HL-60/S4 treated with phorbol 12-myristate 13-acetate at 8.2 ng/mL for 4 days and 3 days (cell line): ENCODE measurements at regions not wholly inside any gene's neighbourhood (a gene's known extent, or its start where the extent isn't known, plus 50 kb on each side); places are given as distances from the start of the nearest gene placed in this dataset.

ENCODE experiments used
- in situ Hi-C: fragments of 300-500 bp; cut with MboI; formaldehyde crosslinking; loops from 2 replicates; pipeline ENCODE4 v1.15.0; 2022; ENCODE audit warnings: low sequenced_read_pairs

GRCh38 chr7:41255113-41255512 lies 447.8 kb downstream of the INHBA start:
- in situ Hi-C loops, result no loop called here

- in situ Hi-C loops, result no loop called here
These were observed 449.9 kb downstream of the INHBA start for GRCh38 chr7:41252957-41253356.

GRCh38 chr7:41252551-41252950 lies 450.3 kb downstream of the INHBA start:
- in situ Hi-C loops, result no loop called here

GRCh38 chr7:41247143-41247865 lies 455.6 kb downstream of the INHBA start:
- in situ Hi-C loops, result no loop called here

- in situ Hi-C loops, result no loop called here
These were observed 457.0 kb downstream of the INHBA start for GRCh38 chr7:41245916-41246315.

- in situ Hi-C loops, result no loop called here
These were observed 458.6 kb downstream of the INHBA start for GRCh38 chr7:41244246-41244645.

GRCh38 chr7:41241641-41242040 lies 461.2 kb downstream of the INHBA start:
- in situ Hi-C loops, result no loop called here

GRCh38 chr7:41239596-41239995 lies 463.3 kb downstream of the INHBA start:
- in situ Hi-C loops, result no loop called here

- in situ Hi-C loops, result no loop called here
These were observed 464.0 kb downstream of the INHBA start for GRCh38 chr7:41238851-41239331.

GRCh38 chr7:41237956-41238355 lies 464.9 kb downstream of the INHBA start:
- in situ Hi-C loops, result no loop called here

- in situ Hi-C loops, result no loop called here
These were observed 470.8 kb downstream of the INHBA start for GRCh38 chr7:41232086-41232485.

GRCh38 chr7:41224063-41224763 lies 478.7 kb downstream of the INHBA start:
- in situ Hi-C loops, result no loop called here

- in situ Hi-C loops, result no loop called here
These were observed 480.1 kb downstream of the INHBA start for GRCh38 chr7:41222746-41223145.

GRCh38 chr7:41220266-41220665 lies 482.6 kb downstream of the INHBA start:
- in situ Hi-C loops, result no loop called here

- in situ Hi-C loops, result no loop called here
These were observed 483.6 kb downstream of the INHBA start for GRCh38 chr7:41219276-41219675.

GRCh38 chr7:41217306-41217705 lies 485.6 kb downstream of the INHBA start:
- in situ Hi-C loops, result no loop called here

GRCh38 chr7:41207141-41207540 lies 495.7 kb downstream of the INHBA start:
- in situ Hi-C loops, result no loop called here

- in situ Hi-C loops, result no loop called here
These were observed 496.6 kb downstream of the INHBA start for GRCh38 chr7:41206267-41206666.

GRCh38 chr7:41205600-41205999 lies 497.3 kb downstream of the INHBA start:
- in situ Hi-C loops, result no loop called here

- in situ Hi-C loops, result no loop called here
These were observed 499.3 kb downstream of the INHBA start for GRCh38 chr7:41203542-41203941.

- in situ Hi-C loops, result no loop called here
These were observed 501.9 kb downstream of the INHBA start for GRCh38 chr7:41201021-41201420.

- in situ Hi-C loops, result no loop called here
These were observed 503.8 kb downstream of the INHBA start for GRCh38 chr7:41199136-41199535.
